ENCODE measurements at regions not wholly inside any gene's neighbourhood (a gene's known extent, or its start where the extent isn't known, plus 50 kb on each side); places are given as distances from the start of the nearest gene placed in this dataset.

GRCh38 chr5:163633926-163634460 lies 128.6 kb downstream of the MAT2B start:
- Histone ChIP-seq H3K4me3 (replicated peaks; ENCODE audit: low read depth, low read length) (no peak overlapping the region), H3K36me3 (ENCODE audit: control insufficient read depth, insufficient read depth, low read length) (no peaks in the 10 kb centered on the region), H3K27me3 (replicated peaks; ENCODE audit: control insufficient read depth, insufficient read depth, low read length) (no peaks in the 10 kb centered on the region)
- no peak for TF ChIP-seq CTCF (IDR thresholded peaks at IDR 0.05; ENCODE audit: insufficient read depth, low read length, poor library complexity, severe bottlenecking)
- DNase-seq (ENCODE audit: extremely low read depth, insufficient read length): no peak

GRCh38 chr5:163635631-163636030 lies 130.2 kb downstream of the MAT2B start:
- no peaks in the 10 kb centered on the region for H3K27me3 ChIP-seq (replicated peaks; ENCODE audit: control insufficient read depth, insufficient read depth, low read length)
- no peak for TF ChIP-seq CTCF (IDR thresholded peaks at IDR 0.05; ENCODE audit: insufficient read depth, low read length, poor library complexity, severe bottlenecking)
- no peak overlapping the region for H3K4me3 ChIP-seq (replicated peaks; ENCODE audit: low read depth, low read length)
- DNase-seq (ENCODE audit: extremely low read depth, insufficient read length): no peak
- no peaks in the 10 kb centered on the region for H3K36me3 ChIP-seq (ENCODE audit: control insufficient read depth, insufficient read depth, low read length)

GRCh38 chr5:163642904-163643303 lies 137.5 kb downstream of the MAT2B start:
- TF ChIP-seq CTCF (IDR thresholded peaks at IDR 0.05; ENCODE audit: insufficient read depth, low read length, poor library complexity, severe bottlenecking): no peak

GRCh38 chr5:163645421-163646416 lies 140.3 kb downstream of the MAT2B start:
- Histone ChIP-seq H3K4me3 (replicated peaks; ENCODE audit: low read depth, low read length) (no peak overlapping the region), H3K27me3 (replicated peaks; ENCODE audit: control insufficient read depth, insufficient read depth, low read length) (no peaks in the 10 kb centered on the region), H3K36me3 (ENCODE audit: control insufficient read depth, insufficient read depth, low read length) (no peaks in the 10 kb centered on the region)
- DNase-seq (ENCODE audit: extremely low read depth, insufficient read length): no peak
- no peak for TF ChIP-seq CTCF (IDR thresholded peaks at IDR 0.05; ENCODE audit: insufficient read depth, low read length, poor library complexity, severe bottlenecking)

More at GRCh38 chr5:163642904-163643303, 137.5 kb downstream of the MAT2B start:
- Histone ChIP-seq H3K4me3 (replicated peaks; ENCODE audit: low read depth, low read length) (no peak overlapping the region), H3K27me3 (replicated peaks; ENCODE audit: control insufficient read depth, insufficient read depth, low read length) (no peaks in the 10 kb centered on the region), H3K36me3 (ENCODE audit: control insufficient read depth, insufficient read depth, low read length) (no peaks in the 10 kb centered on the region)
- no peak for DNase-seq (ENCODE audit: extremely low read depth, insufficient read length)

- no peak for DNase-seq (ENCODE audit: extremely low read depth, insufficient read length)
- Histone ChIP-seq H3K27me3 (replicated peaks; ENCODE audit: control insufficient read depth, insufficient read depth, low read length) (no peaks in the 10 kb centered on the region), H3K4me3 (replicated peaks; ENCODE audit: low read depth, low read length) (no peak overlapping the region), H3K36me3 (ENCODE audit: control insufficient read depth, insufficient read depth, low read length) (no peaks in the 10 kb centered on the region)
- TF ChIP-seq CTCF (IDR thresholded peaks at IDR 0.05; ENCODE audit: insufficient read depth, low read length, poor library complexity, severe bottlenecking): no peak
Observed at GRCh38 chr5:163649514-163649913, 144.1 kb downstream of the MAT2B start.
